ENCODE measurements at regions not wholly inside any gene's neighbourhood (a gene's known extent, or its start where the extent isn't known, plus 50 kb on each side); places are given as distances from the start of the nearest gene placed in this dataset.

DNA sequence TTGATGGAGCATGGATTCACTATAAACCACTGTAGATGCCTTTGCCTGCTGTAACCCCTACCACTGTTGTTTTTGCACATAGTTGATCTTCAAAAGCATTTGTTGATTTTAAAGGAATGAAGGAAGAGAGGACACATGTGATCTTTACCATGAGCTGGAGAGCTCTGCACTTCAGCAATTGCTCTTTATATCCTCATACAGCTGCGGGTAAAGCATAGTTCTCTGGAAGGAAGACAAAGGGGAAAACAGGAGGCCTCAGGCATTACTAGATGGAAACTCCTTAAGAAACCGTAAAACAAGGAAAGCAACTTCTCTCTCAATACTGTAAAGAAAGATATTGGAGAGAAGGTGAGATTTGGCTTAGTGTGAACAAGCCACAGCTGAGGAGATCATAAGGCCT lies 60.6 kb downstream of the SCG2 start:
- no peak for TF ChIP-seq EP300 (IDR thresholded peaks at IDR 0.05; ENCODE audit: low read depth in 2 of 2, low read length in 2 of 2)
- no peak for TF ChIP-seq EP300 (CRISPR knock-in tag; IDR thresholded peaks at IDR 0.05; ENCODE audit: borderline replicate concordance)
- TF ChIP-seq PRMT3 (CRISPR knock-in tag; IDR thresholded peaks at IDR 0.05; ENCODE audit: borderline replicate concordance, low read depth), result no peak
- TF ChIP-seq CAMTA2 (CRISPR knock-in tag; IDR thresholded peaks at IDR 0.05; ENCODE audit: borderline replicate concordance), result no peak
- TF ChIP-seq CTCF (CRISPR knock-in tag; IDR thresholded peaks at IDR 0.05), result no peak
- no peak for TF ChIP-seq MYPOP (CRISPR knock-in tag; IDR thresholded peaks at IDR 0.05)

Data from HepG2 (cell line).